GM12878 (cell line): ENCODE measurements at regions not wholly inside any gene's neighbourhood (a gene's known extent, or its start where the extent isn't known, plus 50 kb on each side); places are given as distances from the start of the nearest gene placed in this dataset.

Experiments
- BRCA1 ChIP-seq: IDR thresholded peaks from 2 replicates; pipeline ENCODE4 v1.6.1; 2011; ENCODE audit warnings: low read depth, low read length, improper control_type of control experiment
- RBBP5 ChIP-seq: fragments of 200-600 bp; sonication (generic); conservative IDR thresholded peaks from 2 replicates; pipeline ENCODE4 v1.6.1; 2016
- RCOR1 ChIP-seq: conservative IDR thresholded peaks from 2 replicates; pipeline ENCODE4 v1.6.1; 2012; ENCODE audit warnings: low read depth, low read length, improper control_type of control experiment
- RELA ChIP-seq: fragments of 450-650 bp; IDR thresholded peaks from 2 replicates; pipeline ENCODE4 v1.8.0; 2014; ENCODE audit warnings: borderline replicate concordance; ENCODE audit not compliant: partially characterized antibody
- TF ChIP-seq, protein P1 (sequence below), 3 experiments: IDR thresholded peaks in 2 of 3; conservative IDR thresholded peaks in 1 of 3; 2 replicates each; pipeline ENCODE4 v1.5.1; 2011; ENCODE audit warnings: low read depth in 3 of 3, low read length in 3 of 3, mild to moderate bottlenecking in 3 of 3, control low read depth in 2 of 3, moderate library complexity in 2 of 3, inconsistent platforms in 1 of 3, mixed read lengths in 1 of 3; ENCODE audit not compliant: control insufficient read depth in 2 of 3, insufficient read depth in 1 of 3; ENCODE audit errors: extremely low read depth in 1 of 3
- TF ChIP-seq, protein P2 (sequence below): IDR thresholded peaks from 2 replicates; pipeline ENCODE4 v1.6.1; 2012; ENCODE audit warnings: low read length, inconsistent platforms

DNA sequence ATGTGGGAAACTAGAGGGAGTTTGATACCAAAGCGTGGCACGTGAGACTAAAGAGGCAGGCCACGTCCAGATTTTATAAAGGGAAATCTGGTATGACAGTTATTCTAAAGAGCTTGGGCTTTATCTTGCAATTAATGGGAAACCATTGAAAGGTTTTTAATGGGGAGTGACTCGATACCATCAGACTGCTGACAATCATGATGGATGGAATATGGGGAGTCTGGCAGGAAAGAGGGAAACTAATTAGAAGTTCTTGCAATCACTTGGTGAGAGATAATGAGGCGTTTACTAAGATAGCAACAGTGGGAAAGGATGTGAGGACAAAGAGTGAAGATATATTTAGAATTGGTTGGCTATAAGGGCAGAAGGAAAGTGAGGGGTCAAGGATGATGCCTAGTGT is 94.0 kb downstream of the MBL2 start:
- TF ChIP-seq BRCA1 (no peak), RCOR1 (no peak), RELA (no peak), RBBP5 (no peak)
- TF ChIP-seq, protein P1, sequence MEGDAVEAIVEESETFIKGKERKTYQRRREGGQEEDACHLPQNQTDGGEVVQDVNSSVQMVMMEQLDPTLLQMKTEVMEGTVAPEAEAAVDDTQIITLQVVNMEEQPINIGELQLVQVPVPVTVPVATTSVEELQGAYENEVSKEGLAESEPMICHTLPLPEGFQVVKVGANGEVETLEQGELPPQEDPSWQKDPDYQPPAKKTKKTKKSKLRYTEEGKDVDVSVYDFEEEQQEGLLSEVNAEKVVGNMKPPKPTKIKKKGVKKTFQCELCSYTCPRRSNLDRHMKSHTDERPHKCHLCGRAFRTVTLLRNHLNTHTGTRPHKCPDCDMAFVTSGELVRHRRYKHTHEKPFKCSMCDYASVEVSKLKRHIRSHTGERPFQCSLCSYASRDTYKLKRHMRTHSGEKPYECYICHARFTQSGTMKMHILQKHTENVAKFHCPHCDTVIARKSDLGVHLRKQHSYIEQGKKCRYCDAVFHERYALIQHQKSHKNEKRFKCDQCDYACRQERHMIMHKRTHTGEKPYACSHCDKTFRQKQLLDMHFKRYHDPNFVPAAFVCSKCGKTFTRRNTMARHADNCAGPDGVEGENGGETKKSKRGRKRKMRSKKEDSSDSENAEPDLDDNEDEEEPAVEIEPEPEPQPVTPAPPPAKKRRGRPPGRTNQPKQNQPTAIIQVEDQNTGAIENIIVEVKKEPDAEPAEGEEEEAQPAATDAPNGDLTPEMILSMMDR (IDR thresholded peaks at IDR 0.05 in 2 of 3, conservative IDR thresholded peaks at IDR 0.05 in 1 of 3; ENCODE audit: control insufficient read depth in 2 of 3, extremely low read depth in 1 of 3, insufficient read depth in 1 of 3, low read depth in 3 of 3, low read length in 3 of 3), result no peak
- TF ChIP-seq, protein P2, sequence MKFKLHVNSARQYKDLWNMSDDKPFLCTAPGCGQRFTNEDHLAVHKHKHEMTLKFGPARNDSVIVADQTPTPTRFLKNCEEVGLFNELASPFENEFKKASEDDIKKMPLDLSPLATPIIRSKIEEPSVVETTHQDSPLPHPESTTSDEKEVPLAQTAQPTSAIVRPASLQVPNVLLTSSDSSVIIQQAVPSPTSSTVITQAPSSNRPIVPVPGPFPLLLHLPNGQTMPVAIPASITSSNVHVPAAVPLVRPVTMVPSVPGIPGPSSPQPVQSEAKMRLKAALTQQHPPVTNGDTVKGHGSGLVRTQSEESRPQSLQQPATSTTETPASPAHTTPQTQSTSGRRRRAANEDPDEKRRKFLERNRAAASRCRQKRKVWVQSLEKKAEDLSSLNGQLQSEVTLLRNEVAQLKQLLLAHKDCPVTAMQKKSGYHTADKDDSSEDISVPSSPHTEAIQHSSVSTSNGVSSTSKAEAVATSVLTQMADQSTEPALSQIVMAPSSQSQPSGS, result no peak
